ENCODE measurements at regions not wholly inside any gene's neighbourhood (a gene's known extent, or its start where the extent isn't known, plus 50 kb on each side); places are given as distances from the start of the nearest gene placed in this dataset.

DNA sequence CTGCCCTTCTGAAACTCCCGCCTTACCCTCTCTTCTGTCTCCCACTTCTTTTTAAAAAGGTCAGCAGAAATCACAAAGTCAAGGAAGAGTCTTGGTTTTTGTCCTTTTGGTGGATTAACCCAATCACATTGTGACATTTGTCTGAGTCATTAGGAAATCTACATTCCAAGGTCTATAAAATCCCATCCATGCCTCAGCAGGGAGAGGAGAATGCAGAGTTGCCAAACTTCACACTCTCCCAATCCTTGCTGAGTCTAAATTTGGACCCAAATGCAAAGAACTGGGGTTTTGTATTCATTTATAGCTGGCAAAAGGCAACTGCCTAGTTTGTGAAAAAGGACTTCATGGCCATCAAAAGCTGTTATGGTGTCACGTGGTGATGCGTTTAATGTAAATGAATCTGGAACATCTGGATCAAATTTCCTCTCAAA is 67.9 kb downstream of the TMEM30B start:
- Histone ChIP-seq H2BK5ac (ENCODE audit: low read length) (no peak overlapping the region), H3K4ac (ENCODE audit: low read depth, low read length) (no peak overlapping the region), H3K79me1 (ENCODE audit: low read length) (no peaks in the 10 kb centered on the region), H3K23ac (ENCODE audit: low read length) (no peak overlapping the region), H3K9ac (ENCODE audit: low read length) (no peak overlapping the region), H2BK120ac (ENCODE audit: low read depth, low read length) (no peak overlapping the region), H4K5ac (ENCODE audit: low read length) (no peak overlapping the region), H3K4me2 (ENCODE audit: low read length) (no peak overlapping the region), H3K4me1 (ENCODE audit: control insufficient read depth, low read depth, low read length) (peaks cover 2% of the 10 kb centered on the region), H3K27me3 (ENCODE audit: insufficient read depth, low read length, poor library complexity) (no peaks in the 10 kb centered on the region), H2AK5ac (ENCODE audit: low read length) (no peak overlapping the region), H3K4me3 (ENCODE audit: low read length) (no peak overlapping the region), H3K56ac (ENCODE audit: low read length) (no peak overlapping the region), H3K27ac (ENCODE audit: low read depth, low read length) (no peak overlapping the region), H3K36me3 (ENCODE audit: control insufficient read depth, insufficient read depth, low read length) (no peaks in the 10 kb centered on the region), H3K79me2 (ENCODE audit: control insufficient read depth, insufficient read depth, low read length) (no peaks in the 10 kb centered on the region), H4K8ac (ENCODE audit: low read depth, low read length) (no peak overlapping the region), H2BK15ac (replicated peaks; ENCODE audit: low read depth) (no peak overlapping the region), H3K18ac (ENCODE audit: low read length) (no peak overlapping the region)
- WGBS (ENCODE audit: extremely low coverage, insufficient coverage, low lambda C conversion rate), result no CpG with 5 or more reads among the region's 3 CpGs
- DNase-seq, result peak; percentile 23

DNA sequence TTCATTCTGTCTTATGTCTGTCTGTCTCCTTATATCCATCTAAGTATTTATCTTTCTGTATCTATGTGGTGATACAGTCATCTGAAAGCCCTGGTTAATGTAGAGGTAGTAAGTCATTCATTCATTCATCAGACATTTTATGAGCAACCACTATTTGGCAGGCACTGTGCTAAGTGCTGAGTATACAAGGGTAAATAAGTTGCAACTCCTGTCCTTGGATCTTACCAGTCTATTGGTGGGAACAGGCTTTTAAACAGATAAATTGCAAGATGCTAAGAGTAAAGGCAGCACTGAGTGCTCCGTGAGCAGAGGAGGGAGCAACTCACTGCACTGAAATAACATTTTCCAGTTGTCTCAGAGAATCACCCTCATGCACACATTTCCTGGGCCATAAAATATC is 68.6 kb downstream of the TMEM30B start:
- Histone ChIP-seq H4K8ac (ENCODE audit: low read depth, low read length) (no peak overlapping the region), H3K4me3 (ENCODE audit: low read length) (no peak overlapping the region), H4K5ac (ENCODE audit: low read length) (no peak overlapping the region), H3K23ac (ENCODE audit: low read length) (no peak overlapping the region), H3K27ac (ENCODE audit: low read depth, low read length) (no peak overlapping the region), H3K79me1 (ENCODE audit: low read length) (no peaks in the 10 kb centered on the region), H3K4ac (ENCODE audit: low read depth, low read length) (no peak overlapping the region), H3K36me3 (ENCODE audit: control insufficient read depth, insufficient read depth, low read length) (no peaks in the 10 kb centered on the region), H3K9ac (ENCODE audit: low read length) (no peak overlapping the region), H3K27me3 (ENCODE audit: insufficient read depth, low read length, poor library complexity) (no peaks in the 10 kb centered on the region), H2BK5ac (ENCODE audit: low read length) (no peak overlapping the region), H3K4me1 (ENCODE audit: control insufficient read depth, low read depth, low read length) (peaks cover 2% of the 10 kb centered on the region), H2AK5ac (ENCODE audit: low read length) (no peak overlapping the region), H2BK15ac (replicated peaks; ENCODE audit: low read depth) (no peak overlapping the region), H3K56ac (ENCODE audit: low read length) (no peak overlapping the region), H3K79me2 (ENCODE audit: control insufficient read depth, insufficient read depth, low read length) (no peaks in the 10 kb centered on the region), H2BK120ac (ENCODE audit: low read depth, low read length) (no peak overlapping the region), H3K4me2 (ENCODE audit: low read length) (no peak overlapping the region), H3K18ac (ENCODE audit: low read length) (no peak overlapping the region)
- WGBS (ENCODE audit: extremely low coverage, insufficient coverage, low lambda C conversion rate), result no CpG with 5 or more reads among the region's 1 CpG
- no peak for DNase-seq

DNA sequence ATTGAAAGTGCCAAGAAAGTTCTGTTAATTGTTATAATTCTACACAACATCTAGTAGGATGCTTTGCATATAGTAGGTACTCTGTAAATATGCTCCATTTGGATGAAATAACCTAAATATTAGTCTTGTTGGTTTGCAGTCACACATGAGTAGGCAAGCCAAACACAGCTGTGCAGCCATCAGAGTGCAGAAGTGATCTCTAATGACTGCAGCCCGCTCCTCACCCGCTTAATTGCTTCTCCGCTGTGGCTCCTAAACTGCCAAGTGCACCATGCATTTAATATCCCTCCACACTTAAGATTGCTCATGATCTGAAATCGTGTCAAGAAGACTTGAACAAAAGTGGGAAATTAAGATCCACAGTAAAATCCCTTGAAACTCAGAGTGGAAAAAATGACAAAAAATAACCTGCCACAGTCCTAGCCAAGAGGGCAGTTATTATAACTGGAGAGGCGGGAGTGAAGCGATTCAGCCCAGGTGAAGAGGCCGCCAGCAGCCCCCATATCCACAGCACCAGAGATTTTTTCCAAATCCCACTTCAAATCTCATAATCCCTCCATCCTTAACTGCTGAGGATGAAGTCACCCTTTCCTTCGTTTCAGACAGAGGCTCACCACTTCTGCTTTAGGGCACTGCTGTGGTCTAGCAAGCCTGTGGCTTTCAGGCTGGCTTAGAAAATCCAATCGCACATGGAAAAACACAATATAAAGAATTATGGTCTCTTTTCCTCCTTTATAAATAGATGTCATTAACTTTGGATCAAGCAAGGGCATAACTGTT is 69.5 kb downstream of the TMEM30B start:
- Histone ChIP-seq H3K79me2 (ENCODE audit: control insufficient read depth, insufficient read depth, low read length) (no peaks in the 10 kb centered on the region), H3K27ac (ENCODE audit: low read depth, low read length) (no peak overlapping the region), H3K4me1 (ENCODE audit: control insufficient read depth, low read depth, low read length) (peaks cover 2% of the 10 kb centered on the region), H2BK120ac (ENCODE audit: low read depth, low read length) (no peak overlapping the region), H3K79me1 (ENCODE audit: low read length) (no peaks in the 10 kb centered on the region), H3K4me2 (ENCODE audit: low read length) (no peak overlapping the region), H3K9ac (ENCODE audit: low read length) (no peak overlapping the region), H2AK5ac (ENCODE audit: low read length) (no peak overlapping the region), H2BK5ac (ENCODE audit: low read length) (no peak overlapping the region), H3K18ac (ENCODE audit: low read length) (no peak overlapping the region), H4K8ac (ENCODE audit: low read depth, low read length) (no peak overlapping the region), H3K23ac (ENCODE audit: low read length) (no peak overlapping the region), H3K4me3 (ENCODE audit: low read length) (no peak overlapping the region), H3K27me3 (ENCODE audit: insufficient read depth, low read length, poor library complexity) (no peaks in the 10 kb centered on the region), H3K4ac (ENCODE audit: low read depth, low read length) (no peak overlapping the region), H3K36me3 (ENCODE audit: control insufficient read depth, insufficient read depth, low read length) (no peaks in the 10 kb centered on the region), H2BK15ac (replicated peaks; ENCODE audit: low read depth) (no peak overlapping the region), H3K56ac (ENCODE audit: low read length) (no peak overlapping the region), H4K5ac (ENCODE audit: low read length) (no peak overlapping the region)
- DNase-seq, result no peak
- WGBS (ENCODE audit: extremely low coverage, insufficient coverage, low lambda C conversion rate), result no CpG with 5 or more reads among the region's 9 CpGs

DNA sequence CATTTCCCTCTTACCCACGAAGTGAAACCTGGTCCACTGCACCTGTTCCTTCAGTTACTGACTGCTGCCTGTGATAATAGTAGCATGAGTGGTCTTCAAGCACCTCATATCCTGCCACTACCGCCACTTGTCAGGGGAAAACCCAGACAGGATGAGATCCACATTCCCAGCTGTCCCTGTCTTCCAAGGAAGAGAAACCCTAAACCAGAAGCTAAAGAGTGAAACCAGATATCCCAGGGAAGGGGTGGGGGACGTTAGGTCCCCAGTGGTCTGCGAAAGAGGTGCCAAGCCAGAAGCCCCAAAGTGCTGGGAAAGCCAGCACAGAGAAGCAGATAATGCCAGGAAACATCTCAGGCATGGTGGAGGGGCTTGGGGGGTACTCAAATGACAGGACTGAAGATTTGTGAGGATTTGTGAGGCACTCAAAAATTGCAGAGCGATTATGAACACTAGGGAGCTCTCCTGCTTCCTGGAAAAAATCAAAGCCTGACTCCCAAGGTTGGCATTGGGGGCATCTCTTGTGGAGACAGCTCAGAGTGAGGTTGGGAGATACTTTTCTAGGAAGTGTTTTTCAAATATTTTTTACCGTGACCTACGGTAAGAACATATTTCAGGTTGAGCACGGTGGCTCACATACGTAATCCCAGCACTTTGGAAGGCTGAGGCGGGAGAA is 77.9 kb downstream of the TMEM30B start:
- Histone ChIP-seq H3K79me1 (ENCODE audit: low read length) (no peaks in the 10 kb centered on the region), H3K79me2 (ENCODE audit: control insufficient read depth, insufficient read depth, low read length) (no peaks in the 10 kb centered on the region), H3K56ac (ENCODE audit: low read length) (no peak overlapping the region), H2BK5ac (ENCODE audit: low read length) (no peak overlapping the region), H4K5ac (ENCODE audit: low read length) (no peak overlapping the region), H3K27ac (ENCODE audit: low read depth, low read length) (no peak overlapping the region), H3K23ac (ENCODE audit: low read length) (no peak overlapping the region), H3K4me3 (ENCODE audit: low read length) (no peak overlapping the region), H2BK120ac (ENCODE audit: low read depth, low read length) (no peak overlapping the region), H3K36me3 (ENCODE audit: control insufficient read depth, insufficient read depth, low read length) (no peaks in the 10 kb centered on the region), H3K9ac (ENCODE audit: low read length) (no peak overlapping the region), H3K4me1 (ENCODE audit: control insufficient read depth, low read depth, low read length) (no peaks in the 10 kb centered on the region), H2BK15ac (replicated peaks; ENCODE audit: low read depth) (no peak overlapping the region), H3K4me2 (ENCODE audit: low read length) (no peak overlapping the region), H3K18ac (ENCODE audit: low read length) (no peak overlapping the region), H4K8ac (ENCODE audit: low read depth, low read length) (no peak overlapping the region), H2AK5ac (ENCODE audit: low read length) (no peak overlapping the region), H3K4ac (ENCODE audit: low read depth, low read length) (no peak overlapping the region), H3K27me3 (ENCODE audit: insufficient read depth, low read length, poor library complexity) (no peaks in the 10 kb centered on the region)
- peak; percentile 15 for DNase-seq
- WGBS (ENCODE audit: extremely low coverage, insufficient coverage, low lambda C conversion rate), result no CpG with 5 or more reads among the region's 10 CpGs

DNA sequence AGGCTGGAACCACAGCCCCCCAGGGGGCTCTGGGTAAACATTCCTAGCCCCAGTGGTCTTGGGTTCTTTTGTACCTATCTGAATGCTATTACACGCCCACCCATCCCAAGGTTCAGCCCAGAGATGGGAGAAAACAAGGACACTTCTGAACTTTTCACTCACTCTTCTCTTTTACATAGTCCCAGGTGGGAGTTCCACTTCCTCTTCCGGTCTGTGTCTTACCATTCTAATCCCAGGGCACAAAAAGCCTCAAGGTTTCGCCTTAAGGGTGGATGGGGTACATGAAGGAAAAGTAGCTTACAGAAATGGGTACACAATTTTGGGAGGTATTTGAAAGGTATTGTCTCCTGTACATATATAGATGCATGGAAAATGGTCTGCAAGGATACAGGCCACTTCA is 79.0 kb downstream of the TMEM30B start:
- H3K4me1 ChIP-seq (ENCODE audit: control insufficient read depth, low read depth, low read length), result no peaks in the 10 kb centered on the region
- no peak overlapping the region for H2AK5ac ChIP-seq (ENCODE audit: low read length)
- H3K18ac ChIP-seq (ENCODE audit: low read length), result no peak overlapping the region
- no CpG with 5 or more reads among the region's 3 CpGs for WGBS (ENCODE audit: extremely low coverage, insufficient coverage, low lambda C conversion rate)
- H2BK5ac ChIP-seq (ENCODE audit: low read length), result no peak overlapping the region
- H3K4ac ChIP-seq (ENCODE audit: low read depth, low read length), result no peak overlapping the region
- no peak overlapping the region for H3K23ac ChIP-seq (ENCODE audit: low read length)
- no peak overlapping the region for H3K4me2 ChIP-seq (ENCODE audit: low read length)
- H4K5ac ChIP-seq (ENCODE audit: low read length), result no peak overlapping the region
- H3K79me2 ChIP-seq (ENCODE audit: control insufficient read depth, insufficient read depth, low read length), result no peaks in the 10 kb centered on the region
- no peak overlapping the region for H3K27ac ChIP-seq (ENCODE audit: low read depth, low read length)
- no peak overlapping the region for H4K8ac ChIP-seq (ENCODE audit: low read depth, low read length)
- no peak overlapping the region for H3K56ac ChIP-seq (ENCODE audit: low read length)
- no peaks in the 10 kb centered on the region for H3K27me3 ChIP-seq (ENCODE audit: insufficient read depth, low read length, poor library complexity)
- H3K9ac ChIP-seq (ENCODE audit: low read length), result no peak overlapping the region
- H3K4me3 ChIP-seq (ENCODE audit: low read length), result no peak overlapping the region
- H3K79me1 ChIP-seq (ENCODE audit: low read length), result no peaks in the 10 kb centered on the region
- no peak overlapping the region for H2BK120ac ChIP-seq (ENCODE audit: low read depth, low read length)
- no peaks in the 10 kb centered on the region for H3K36me3 ChIP-seq (ENCODE audit: control insufficient read depth, insufficient read depth, low read length)
- H2BK15ac ChIP-seq (replicated peaks; ENCODE audit: low read depth), result no peak overlapping the region
- no peak for DNase-seq
